NCI-H446 treated with DMSO at 0.1 percent for 48 hours (cell line): ENCODE measurements at regions not wholly inside any gene's neighbourhood (a gene's known extent, or its start where the extent isn't known, plus 50 kb on each side); places are given as distances from the start of the nearest gene placed in this dataset.

Experiments used
- DNase-seq: peaks from one replicate; lab custom pipeline; 2025; lab: John Stamatoyannopoulos, UW

GRCh38 chr12:98146487-98146886 is 368.9 kb upstream of the TMPO start:
- no peak for DNase-seq

- no peak for DNase-seq
Observed at GRCh38 chr12:98149270-98149669, 366.1 kb upstream of the TMPO start.

- DNase-seq = no peak
Observed at GRCh38 chr12:98149691-98150210, 365.6 kb upstream of the TMPO start.

GRCh38 chr12:98151105-98151590 is 364.2 kb upstream of the TMPO start:
- no peak for DNase-seq

GRCh38 chr12:98151984-98152383 is 363.4 kb upstream of the TMPO start:
- no peak for DNase-seq

- DNase-seq = peak; percentile 52
Observed at GRCh38 chr12:98154850-98155249, 360.5 kb upstream of the TMPO start.

- DNase-seq = no peak
Observed at GRCh38 chr12:98156697-98157096, 358.7 kb upstream of the TMPO start.

- DNase-seq = no peak
Observed at GRCh38 chr12:98162906-98163678, 352.3 kb upstream of the TMPO start.

GRCh38 chr12:98172304-98172703 is 343.1 kb upstream of the TMPO start:
- DNase-seq = no peak

- DNase-seq = no peak
Observed at GRCh38 chr12:98172801-98173200, 342.6 kb upstream of the TMPO start.

GRCh38 chr12:98173773-98174427 is 341.5 kb upstream of the TMPO start:
- no peak for DNase-seq

- DNase-seq = no peak
Observed at GRCh38 chr12:98174428-98174809, 341.0 kb upstream of the TMPO start.

GRCh38 chr12:98178126-98178525 is 337.3 kb upstream of the TMPO start:
- no peak for DNase-seq

GRCh38 chr12:98179151-98179550 is 336.2 kb upstream of the TMPO start:
- DNase-seq = no peak

GRCh38 chr12:98180603-98181002 is 334.8 kb upstream of the TMPO start:
- DNase-seq = no peak

GRCh38 chr12:98182821-98183220 is 332.6 kb upstream of the TMPO start:
- no peak for DNase-seq

GRCh38 chr12:98185606-98186005 is 329.8 kb upstream of the TMPO start:
- DNase-seq = no peak

GRCh38 chr12:98188650-98189077 is 326.7 kb upstream of the TMPO start:
- no peak for DNase-seq

GRCh38 chr12:98194591-98194990 is 320.8 kb upstream of the TMPO start:
- DNase-seq = no peak

GRCh38 chr12:98198261-98198982 is 317.0 kb upstream of the TMPO start:
- DNase-seq = no peak

- DNase-seq = no peak
Observed at GRCh38 chr12:98208816-98209215, 306.6 kb upstream of the TMPO start.

- DNase-seq = peak; percentile 61
Observed at GRCh38 chr12:98211909-98212695, 303.3 kb upstream of the TMPO start.
